Retinal pigment epithelial cell (primary cell): ENCODE measurements at regions not wholly inside any gene's neighbourhood (a gene's known extent, or its start where the extent isn't known, plus 50 kb on each side); places are given as distances from the start of the nearest gene placed in this dataset.

ENCODE experiments used
- DNase-seq: peaks from one replicate; pipeline ENCODE4 v3.0.0-alpha.2; 2010; ENCODE audit warnings: low read depth
- H3K4me3 ChIP-seq: 2 replicates; pipeline ENCODE4 v1.5.1; 2011; ENCODE audit warnings: mild to moderate bottlenecking, low read length, control low read depth, moderate library complexity
- CTCF ChIP-seq: conservative IDR thresholded peaks from 2 replicates; pipeline ENCODE4 v1.5.1; 2011; ENCODE audit warnings: low read depth, low read length, control low read depth, inconsistent platforms

DNA sequence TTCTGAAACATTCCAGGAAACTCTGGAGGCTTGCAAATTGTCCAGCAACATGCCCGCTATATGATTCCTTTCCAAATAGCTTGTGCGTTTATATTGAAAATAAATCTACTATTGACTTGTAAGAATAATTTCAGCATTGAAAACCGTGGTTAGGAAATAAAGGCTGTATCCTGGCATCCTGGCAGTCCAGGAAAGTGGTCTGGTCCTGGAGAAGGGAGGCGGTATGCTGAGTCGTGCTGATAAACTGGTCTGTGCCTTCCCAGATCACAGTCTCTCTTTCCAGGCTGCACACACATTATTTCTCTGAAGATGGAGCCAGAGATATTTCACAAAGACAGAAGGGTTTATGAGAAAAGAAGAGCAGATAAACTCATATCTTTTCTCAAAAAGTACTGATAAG is 350.1 kb upstream of the COBL start:
- no peak for TF ChIP-seq CTCF
- DNase-seq = no peak
- no peak overlapping the region for H3K4me3 ChIP-seq

DNA sequence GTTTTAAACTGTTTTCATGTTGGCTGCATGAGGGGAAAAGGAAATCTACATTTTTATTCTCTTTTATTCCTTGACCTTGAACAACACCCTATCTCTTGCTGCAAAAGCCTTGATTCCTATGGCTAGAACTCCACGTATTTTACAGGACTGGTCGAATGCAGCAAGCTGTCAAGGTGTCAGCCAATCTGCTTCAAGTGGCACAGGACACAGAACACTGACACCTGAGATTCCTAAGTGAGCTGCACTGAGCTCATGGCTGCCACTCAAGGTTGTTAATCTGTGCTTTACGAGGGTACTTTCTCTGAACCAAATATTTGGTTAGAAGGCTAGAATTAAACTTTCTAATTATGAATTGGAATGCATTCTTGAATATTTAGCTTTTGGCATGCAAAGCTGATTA is 349.7 kb upstream of the COBL start:
- no peak for DNase-seq
- no peak for TF ChIP-seq CTCF
- H3K4me3 ChIP-seq = no peak overlapping the region

DNA sequence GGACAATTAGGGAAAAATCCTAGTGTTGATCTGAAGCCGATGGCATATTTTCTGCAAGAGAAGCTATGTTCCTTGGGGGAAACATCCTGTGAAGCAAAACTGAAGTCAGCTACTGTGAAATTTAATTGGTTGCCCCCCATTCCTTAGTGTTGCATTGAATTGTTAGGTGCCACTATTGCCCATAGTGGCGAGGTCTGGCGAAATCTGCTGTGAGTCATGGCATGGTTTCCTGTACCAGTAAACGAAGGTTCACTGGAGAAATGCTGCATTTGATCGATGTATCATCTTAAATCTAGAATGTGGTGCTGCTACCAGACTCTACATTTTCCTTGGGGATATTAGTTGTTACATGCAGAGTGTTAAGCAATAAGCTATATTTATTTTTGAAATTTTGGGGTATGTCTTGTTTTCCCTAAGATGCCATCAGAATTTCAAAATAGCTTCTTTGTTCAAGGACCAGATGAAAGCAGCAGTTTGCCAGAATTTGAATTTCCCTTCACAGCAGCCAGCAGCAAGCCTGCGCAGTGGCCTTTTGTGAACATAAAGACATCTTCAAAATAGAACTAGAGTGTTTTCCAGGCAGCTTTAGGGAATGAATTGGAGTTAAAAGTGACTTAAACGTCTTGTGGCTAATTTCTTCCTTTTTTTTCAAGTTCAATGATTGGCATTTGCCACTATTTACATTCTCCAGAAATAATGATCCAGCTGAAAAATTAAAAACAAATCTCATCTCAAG is 348.6 kb upstream of the COBL start:
- no peak for TF ChIP-seq CTCF

GRCh38 chr7:51660516-51660915 is 343.9 kb upstream of the COBL start:
- no peak for DNase-seq
- TF ChIP-seq CTCF = no peak
- no peak overlapping the region for H3K4me3 ChIP-seq

More for the DNA sequence above, 348.6 kb upstream of the COBL start:
- no peak for DNase-seq
- H3K4me3 ChIP-seq = no peak overlapping the region

GRCh38 chr7:51658684-51659083 is 342.1 kb upstream of the COBL start:
- H3K4me3 ChIP-seq = no peak overlapping the region
- TF ChIP-seq CTCF = no peak
- no peak for DNase-seq

DNA sequence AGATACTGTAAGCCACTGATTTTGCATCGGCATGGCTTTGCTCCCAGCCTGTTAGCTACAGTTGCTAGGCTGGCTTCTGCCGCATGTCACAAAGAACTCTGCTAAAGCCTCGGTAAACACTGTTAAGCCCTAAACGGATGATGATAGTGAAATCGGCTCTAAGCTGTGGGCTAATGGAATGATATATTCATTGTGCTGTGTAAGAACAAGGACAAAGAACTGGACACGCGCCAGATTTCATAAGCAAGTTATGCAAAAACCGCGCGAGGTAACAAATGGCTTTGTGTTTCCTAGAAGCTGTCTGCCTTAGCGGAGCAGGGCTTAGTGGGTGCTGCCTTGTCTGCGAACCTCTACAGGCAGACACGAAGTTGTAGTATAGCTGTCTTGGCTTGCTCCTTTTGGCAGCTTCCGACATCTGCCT is 331.3 kb upstream of the COBL start:
- peak; percentile 12 for DNase-seq
- no peak for TF ChIP-seq CTCF
- no peak overlapping the region for H3K4me3 ChIP-seq

DNA sequence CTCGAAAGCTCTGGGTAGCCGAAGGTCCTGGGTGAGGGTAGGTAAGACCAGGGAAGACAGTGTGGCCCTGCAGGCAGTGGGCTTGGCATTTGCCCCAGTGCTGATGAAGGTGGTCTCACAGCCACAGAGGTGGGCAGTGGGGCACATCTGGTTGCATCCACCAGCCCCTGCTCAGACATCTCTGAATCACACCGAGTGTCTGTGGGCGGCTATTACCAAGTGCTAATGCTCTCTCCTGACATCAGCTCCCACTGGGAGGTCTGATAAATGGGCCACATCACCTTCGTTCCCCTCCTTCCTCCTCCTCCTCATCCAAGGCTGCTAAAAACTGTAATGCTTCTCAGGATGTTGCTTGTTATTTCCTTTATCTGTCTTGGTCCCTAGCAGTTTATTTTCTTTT is 330.9 kb upstream of the COBL start:
- no peak for DNase-seq
- H3K4me3 ChIP-seq = no peak overlapping the region
- TF ChIP-seq CTCF = no peak
